Nephron progenitor cell (in vitro differentiated cells): ENCODE measurements at regions not wholly inside any gene's neighbourhood (a gene's known extent, or its start where the extent isn't known, plus 50 kb on each side); places are given as distances from the start of the nearest gene placed in this dataset.
"Not testable (repeated sequence)": the region's sequence is repeated elsewhere in the genome, so short reads cannot be mapped to it uniquely, and the experiment has no call there.

Experiments
- DNase-seq: peaks from one replicate; pipeline ENCODE4 v3.0.0; 2021
- H3K27ac Mint-ChIP-seq: 2 replicates; pipeline ENCODE4 v1.8.0; 2021; ENCODE audit warnings: mild to moderate bottlenecking, moderate library complexity, mixed read lengths
- H3K27me3 Mint-ChIP-seq: 2 replicates; pipeline ENCODE4 v1.8.0; 2021; ENCODE audit warnings: mild to moderate bottlenecking, low read depth, mixed read lengths; ENCODE audit not compliant: poor library complexity
- H3K36me3 Mint-ChIP-seq: 2 replicates; pipeline ENCODE4 v1.8.0; 2021; ENCODE audit warnings: low read depth, mixed read lengths
- H3K4me1 Mint-ChIP-seq: 2 replicates; pipeline ENCODE4 v1.8.0; 2021; ENCODE audit warnings: mixed read lengths
- H3K4me3 Mint-ChIP-seq: 2 replicates; pipeline ENCODE4 v1.8.0; 2021; ENCODE audit warnings: mild to moderate bottlenecking, moderate library complexity, mixed read lengths
- H3K9me3 Mint-ChIP-seq: 2 replicates; pipeline ENCODE4 v1.8.0; 2021; ENCODE audit warnings: mild to moderate bottlenecking, moderate library complexity, mixed read lengths
- TF ChIP-seq, protein P1 (sequence below): fragments of 200-600 bp; sonication (generic); IDR thresholded peaks from 2 replicates; pipeline ENCODE4 v1.5.0; 2021; ENCODE audit warnings: antibody characterized with exemption

- Mint-ChIP-seq H3K27me3 (peaks cover 1% of the 10 kb centered on the region), H3K4me1 (no peaks in the 10 kb centered on the region), H3K9me3 (peaks cover 97% of the 10 kb centered on the region), H3K27ac (no peak overlapping the region), H3K36me3 (peaks cover 6% of the 10 kb centered on the region), H3K4me3 (no peak overlapping the region)
- TF ChIP-seq, protein P1, sequence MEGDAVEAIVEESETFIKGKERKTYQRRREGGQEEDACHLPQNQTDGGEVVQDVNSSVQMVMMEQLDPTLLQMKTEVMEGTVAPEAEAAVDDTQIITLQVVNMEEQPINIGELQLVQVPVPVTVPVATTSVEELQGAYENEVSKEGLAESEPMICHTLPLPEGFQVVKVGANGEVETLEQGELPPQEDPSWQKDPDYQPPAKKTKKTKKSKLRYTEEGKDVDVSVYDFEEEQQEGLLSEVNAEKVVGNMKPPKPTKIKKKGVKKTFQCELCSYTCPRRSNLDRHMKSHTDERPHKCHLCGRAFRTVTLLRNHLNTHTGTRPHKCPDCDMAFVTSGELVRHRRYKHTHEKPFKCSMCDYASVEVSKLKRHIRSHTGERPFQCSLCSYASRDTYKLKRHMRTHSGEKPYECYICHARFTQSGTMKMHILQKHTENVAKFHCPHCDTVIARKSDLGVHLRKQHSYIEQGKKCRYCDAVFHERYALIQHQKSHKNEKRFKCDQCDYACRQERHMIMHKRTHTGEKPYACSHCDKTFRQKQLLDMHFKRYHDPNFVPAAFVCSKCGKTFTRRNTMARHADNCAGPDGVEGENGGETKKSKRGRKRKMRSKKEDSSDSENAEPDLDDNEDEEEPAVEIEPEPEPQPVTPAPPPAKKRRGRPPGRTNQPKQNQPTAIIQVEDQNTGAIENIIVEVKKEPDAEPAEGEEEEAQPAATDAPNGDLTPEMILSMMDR: no peak
- DNase-seq: no peak
Measured at GRCh38 chr22:11598492-11599440, 3929.2 kb upstream of the OR11H1 start.

DNA sequence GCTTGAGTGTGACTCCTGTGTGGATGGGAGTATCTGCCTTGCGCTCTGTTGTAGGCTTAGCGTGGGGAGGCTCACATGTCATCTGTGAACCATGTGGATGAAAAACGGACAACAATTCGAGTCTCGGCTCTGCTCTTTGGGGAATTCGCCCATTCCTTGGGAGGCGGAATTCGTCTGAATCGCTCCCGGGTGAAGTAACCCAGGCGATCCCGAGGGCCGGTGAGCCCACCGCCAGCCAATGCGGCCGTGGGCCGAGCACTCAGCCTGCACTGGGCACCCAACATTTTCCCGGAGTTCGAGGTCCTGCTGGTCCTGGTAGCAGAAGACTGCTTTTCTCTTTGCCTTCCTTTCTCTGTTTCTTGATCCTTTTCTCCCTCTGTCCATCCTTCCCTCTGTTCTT, 3928.5 kb upstream of the OR11H1 start:
- peaks cover 97% of the 10 kb centered on the region for H3K9me3 Mint-ChIP-seq
- not testable (repeated sequence) for H3K36me3 Mint-ChIP-seq, H3K4me1 Mint-ChIP-seq, DNase-seq, H3K27me3 Mint-ChIP-seq, H3K4me3 Mint-ChIP-seq, H3K27ac Mint-ChIP-seq

DNA sequence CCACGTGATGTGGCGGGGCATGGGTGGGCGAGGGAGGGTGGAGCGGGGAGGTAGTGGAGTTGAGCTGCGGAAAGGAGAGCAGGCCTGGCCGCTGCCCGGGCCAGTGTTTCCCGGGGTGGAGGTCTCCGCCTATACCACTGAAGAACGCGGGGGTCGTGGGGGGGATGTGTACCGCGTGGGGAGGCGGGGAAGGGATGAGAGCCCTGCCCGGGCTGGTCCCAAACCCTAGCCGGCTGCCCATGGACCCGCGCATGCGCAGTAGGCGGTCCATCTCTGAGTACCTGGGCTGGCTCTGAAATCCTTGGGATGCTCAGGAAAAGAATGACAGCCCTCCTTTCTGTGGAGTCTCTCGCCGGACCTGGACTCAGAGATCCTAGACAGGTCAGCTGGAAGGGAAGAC, 3927.8 kb upstream of the OR11H1 start:
- peaks cover 97% of the 10 kb centered on the region for H3K9me3 Mint-ChIP-seq
- not testable (repeated sequence) for H3K27me3 Mint-ChIP-seq, H3K4me3 Mint-ChIP-seq, H3K4me1 Mint-ChIP-seq, H3K36me3 Mint-ChIP-seq, DNase-seq, H3K27ac Mint-ChIP-seq

DNA sequence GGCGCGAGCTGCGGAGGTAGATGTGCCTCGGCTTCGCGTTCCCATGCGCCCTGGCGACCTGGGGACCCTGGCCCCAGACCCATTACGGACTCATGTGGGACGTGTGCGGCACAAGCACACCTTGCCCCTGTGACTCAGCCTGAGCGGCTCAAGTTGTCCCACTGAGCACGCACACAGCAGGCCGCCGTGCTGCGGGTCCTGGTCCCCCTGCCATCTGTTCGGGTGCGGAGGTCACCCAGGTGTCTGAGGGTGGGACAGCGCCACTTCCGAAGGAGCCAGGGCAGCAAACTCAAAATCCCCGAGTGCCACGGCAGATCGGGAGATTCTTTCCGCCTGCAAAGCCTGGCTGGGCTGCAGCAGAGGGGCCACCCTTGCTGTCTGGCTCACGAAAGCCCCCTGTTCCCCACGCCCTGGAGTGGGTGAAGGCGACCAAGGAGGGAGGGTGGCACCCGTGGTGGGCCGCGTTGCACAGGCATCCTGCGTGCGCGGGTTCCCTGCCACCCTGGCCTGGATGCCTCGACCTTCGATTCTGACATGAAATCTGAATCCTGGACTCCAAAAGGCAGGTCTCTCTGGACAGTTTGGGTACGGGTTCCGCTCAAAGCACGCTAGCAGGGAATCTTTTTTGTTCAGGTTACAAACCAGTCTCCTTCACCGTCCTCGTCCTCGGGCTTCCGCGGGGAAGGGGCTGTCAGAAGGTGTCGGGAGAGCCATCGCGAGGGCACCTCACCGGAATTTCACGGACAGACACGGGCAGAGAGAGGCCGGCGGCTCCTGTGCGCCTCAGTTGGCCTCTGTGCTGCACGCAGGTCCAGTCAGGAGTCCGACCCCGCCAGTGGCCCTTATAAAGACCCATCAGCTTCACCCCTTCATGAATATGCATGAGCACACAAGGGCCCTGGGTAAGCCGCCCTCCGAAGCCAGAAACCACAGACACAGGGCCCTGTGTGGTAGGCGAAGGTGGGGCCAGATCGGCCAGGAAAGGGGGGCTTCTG, 3926.8 kb upstream of the OR11H1 start:
- not testable (repeated sequence) for H3K4me3 Mint-ChIP-seq, H3K27me3 Mint-ChIP-seq, H3K4me1 Mint-ChIP-seq, H3K27ac Mint-ChIP-seq, H3K36me3 Mint-ChIP-seq, DNase-seq
- H3K9me3 Mint-ChIP-seq: peaks cover 97% of the 10 kb centered on the region

DNA sequence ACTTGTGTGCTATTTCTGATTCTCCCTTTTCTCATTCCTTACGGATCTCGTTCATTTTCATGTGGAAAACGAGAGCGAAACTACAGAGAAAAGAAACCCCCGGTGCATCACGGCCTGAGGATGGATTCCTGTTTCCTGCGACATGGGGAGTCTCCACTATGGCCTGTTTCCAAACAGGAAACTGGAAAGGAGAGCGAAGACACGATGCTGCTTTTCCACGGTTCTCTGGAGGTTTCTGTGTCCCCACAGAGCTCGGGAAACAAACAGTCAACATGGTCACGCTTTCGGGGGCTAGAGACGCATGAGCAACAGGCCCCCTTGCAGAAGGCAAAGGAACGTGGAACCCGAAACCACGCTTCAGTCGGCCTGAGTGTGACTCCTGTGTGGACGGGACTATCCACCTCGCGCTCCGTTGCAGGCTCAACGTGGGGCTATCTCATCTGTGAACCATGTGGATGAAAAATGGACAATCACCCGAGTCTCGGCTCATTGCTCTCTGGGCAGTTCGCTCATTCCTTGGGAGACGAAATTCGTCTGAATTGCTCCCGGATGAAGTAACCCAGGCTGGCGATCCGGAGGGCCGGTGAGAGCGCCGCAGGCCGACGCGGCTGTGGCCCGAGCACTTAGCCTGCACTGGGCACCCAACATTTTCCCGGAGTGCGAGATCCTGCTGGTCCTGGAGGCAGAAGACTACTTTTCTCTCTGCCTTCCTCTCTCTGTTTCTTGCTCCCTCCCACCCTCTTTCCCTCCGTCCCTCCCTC, 3923.2 kb upstream of the OR11H1 start:
- not testable (repeated sequence) for H3K27me3 Mint-ChIP-seq, H3K27ac Mint-ChIP-seq, DNase-seq, H3K4me1 Mint-ChIP-seq, H3K36me3 Mint-ChIP-seq, H3K4me3 Mint-ChIP-seq
- peaks cover 98% of the 10 kb centered on the region for H3K9me3 Mint-ChIP-seq

GRCh38 chr22:11605468-11605981, 3922.5 kb upstream of the OR11H1 start:
- H3K4me1 Mint-ChIP-seq: no peaks in the 10 kb centered on the region
- H3K9me3 Mint-ChIP-seq: peaks cover 98% of the 10 kb centered on the region
- no peak overlapping the region for H3K4me3 Mint-ChIP-seq
- DNase-seq: no peak
- TF ChIP-seq, protein P1: no peak
- no peak overlapping the region for H3K27ac Mint-ChIP-seq
- peaks cover 7% of the 10 kb centered on the region for H3K27me3 Mint-ChIP-seq
- peaks cover 10% of the 10 kb centered on the region for H3K36me3 Mint-ChIP-seq

DNA sequence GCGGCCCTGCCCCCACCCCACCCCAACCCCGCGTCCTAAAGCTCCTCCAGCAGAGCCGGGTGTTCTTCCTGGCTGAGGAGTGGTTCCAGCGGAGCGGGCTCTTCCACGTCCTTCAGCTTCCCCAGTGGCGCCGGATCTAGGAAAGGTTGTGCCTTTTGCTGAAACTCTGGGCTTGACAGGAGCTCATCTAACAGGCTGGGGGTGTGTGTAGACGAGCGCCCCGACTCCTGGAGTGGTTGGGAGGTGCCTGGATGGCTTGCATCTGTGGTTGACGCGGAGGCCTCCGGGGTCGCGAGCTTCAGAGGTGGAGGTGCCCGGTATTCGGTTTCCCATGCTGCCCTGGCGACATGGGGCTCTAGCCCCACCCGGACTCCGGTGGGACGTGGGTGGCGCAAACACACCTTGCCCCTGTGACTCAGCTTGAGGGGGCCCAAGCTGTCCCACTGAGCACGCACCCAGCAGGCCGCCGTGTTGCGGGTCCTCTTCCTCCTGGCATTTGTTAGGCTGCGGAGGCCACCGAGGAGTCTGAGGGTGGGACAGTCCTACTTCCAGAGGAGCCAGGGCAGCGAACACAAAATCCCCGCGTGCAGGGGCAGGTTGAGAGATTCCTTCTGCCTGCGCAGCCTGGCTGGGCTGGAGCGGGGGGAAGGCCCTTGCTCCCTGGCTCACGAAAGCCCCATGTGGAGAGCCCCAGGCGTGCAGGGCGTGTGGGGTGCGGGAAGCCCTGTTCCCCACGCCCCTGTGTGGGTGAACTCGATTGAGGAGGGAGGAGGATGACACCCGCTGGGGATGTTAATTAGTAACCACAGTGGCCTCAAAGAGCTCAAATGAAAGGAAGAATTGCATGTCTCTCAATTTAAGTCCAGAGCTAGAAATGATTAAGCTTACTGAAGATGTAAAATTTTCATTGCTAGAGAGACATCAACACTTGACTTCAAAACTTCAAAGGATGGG, 3921.7 kb upstream of the OR11H1 start:
- peaks cover 98% of the 10 kb centered on the region for H3K9me3 Mint-ChIP-seq
- peaks cover 16% of the 10 kb centered on the region for H3K36me3 Mint-ChIP-seq
- H3K4me1 Mint-ChIP-seq, H3K27ac Mint-ChIP-seq, H3K27me3 Mint-ChIP-seq, H3K4me3 Mint-ChIP-seq, DNase-seq: not testable (repeated sequence)

- Mint-ChIP-seq H3K9me3 (peaks cover 98% of the 10 kb centered on the region), H3K36me3 (peaks cover 23% of the 10 kb centered on the region)
- not testable (repeated sequence) for H3K27me3 Mint-ChIP-seq, H3K27ac Mint-ChIP-seq, DNase-seq, H3K4me1 Mint-ChIP-seq, H3K4me3 Mint-ChIP-seq
Measured at GRCh38 chr22:11607215-11607614, 3920.8 kb upstream of the OR11H1 start.

- Mint-ChIP-seq H3K9me3 (peaks cover 99% of the 10 kb centered on the region), H3K36me3 (peaks cover 26% of the 10 kb centered on the region)
- H3K4me1 Mint-ChIP-seq, H3K27me3 Mint-ChIP-seq, H3K27ac Mint-ChIP-seq, H3K4me3 Mint-ChIP-seq, DNase-seq: not testable (repeated sequence)
Measured at GRCh38 chr22:11608486-11608885, 3919.5 kb upstream of the OR11H1 start.

DNA sequence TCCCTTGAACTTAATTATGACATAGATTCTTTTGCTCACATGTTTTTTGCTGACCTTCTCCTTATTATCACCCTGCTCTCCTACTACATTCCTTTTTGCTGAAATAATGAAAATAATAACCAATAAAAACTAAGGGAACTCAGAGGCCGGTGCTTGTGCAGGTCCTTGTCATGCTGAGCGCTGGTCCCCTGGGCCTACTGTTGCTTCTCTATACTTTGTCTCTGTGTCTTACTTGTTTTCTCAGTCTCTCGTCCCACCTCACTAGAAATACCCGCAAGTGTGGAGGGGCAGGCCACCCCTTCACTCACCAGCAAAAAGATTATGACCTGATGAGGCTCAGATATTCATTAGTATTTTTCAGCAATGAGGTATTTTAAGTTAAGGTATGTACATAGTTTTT, 3918.8 kb upstream of the OR11H1 start:
- Mint-ChIP-seq H3K36me3 (peaks cover 27% of the 10 kb centered on the region), H3K9me3 (peaks cover 99% of the 10 kb centered on the region), H3K27me3 (peaks cover 11% of the 10 kb centered on the region)
- not testable (repeated sequence) for H3K4me3 Mint-ChIP-seq, H3K27ac Mint-ChIP-seq, DNase-seq, H3K4me1 Mint-ChIP-seq
